ENCODE measurements at regions not wholly inside any gene's neighbourhood (a gene's known extent, or its start where the extent isn't known, plus 50 kb on each side); places are given as distances from the start of the nearest gene placed in this dataset.

GRCh38 chr9:36759141-36759540, 186.4 kb downstream of the MELK start (continued):
- TF ChIP-seq, protein P1, sequence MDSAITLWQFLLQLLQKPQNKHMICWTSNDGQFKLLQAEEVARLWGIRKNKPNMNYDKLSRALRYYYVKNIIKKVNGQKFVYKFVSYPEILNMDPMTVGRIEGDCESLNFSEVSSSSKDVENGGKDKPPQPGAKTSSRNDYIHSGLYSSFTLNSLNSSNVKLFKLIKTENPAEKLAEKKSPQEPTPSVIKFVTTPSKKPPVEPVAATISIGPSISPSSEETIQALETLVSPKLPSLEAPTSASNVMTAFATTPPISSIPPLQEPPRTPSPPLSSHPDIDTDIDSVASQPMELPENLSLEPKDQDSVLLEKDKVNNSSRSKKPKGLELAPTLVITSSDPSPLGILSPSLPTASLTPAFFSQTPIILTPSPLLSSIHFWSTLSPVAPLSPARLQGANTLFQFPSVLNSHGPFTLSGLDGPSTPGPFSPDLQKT (CRISPR knock-in tag; IDR thresholded peaks at IDR 0.05; ENCODE audit: borderline replicate concordance), result no peak
- TF ChIP-seq ZNF83 (CRISPR knock-in tag; IDR thresholded peaks at IDR 0.05; ENCODE audit: borderline replicate concordance) (no peak), ZNF280B (CRISPR knock-in tag; IDR thresholded peaks at IDR 0.05; ENCODE audit: borderline replicate concordance) (no peak), CC2D1A (CRISPR knock-in tag; IDR thresholded peaks at IDR 0.05) (no peak), NAIF1 (CRISPR knock-in tag; IDR thresholded peaks at IDR 0.05; ENCODE audit: borderline replicate concordance) (no peak), RARA (CRISPR knock-in tag; IDR thresholded peaks at IDR 0.05) (no peak), ATAD3A (CRISPR knock-in tag; IDR thresholded peaks at IDR 0.05) (no peak), SOX13 (IDR thresholded peaks at IDR 0.05) (no peak), SOX13 (CRISPR knock-in tag; conservative IDR thresholded peaks at IDR 0.05 in 1 of 2, IDR thresholded peaks at IDR 0.05 in 1 of 2) (no peak)
- TF ChIP-seq, protein P2, sequence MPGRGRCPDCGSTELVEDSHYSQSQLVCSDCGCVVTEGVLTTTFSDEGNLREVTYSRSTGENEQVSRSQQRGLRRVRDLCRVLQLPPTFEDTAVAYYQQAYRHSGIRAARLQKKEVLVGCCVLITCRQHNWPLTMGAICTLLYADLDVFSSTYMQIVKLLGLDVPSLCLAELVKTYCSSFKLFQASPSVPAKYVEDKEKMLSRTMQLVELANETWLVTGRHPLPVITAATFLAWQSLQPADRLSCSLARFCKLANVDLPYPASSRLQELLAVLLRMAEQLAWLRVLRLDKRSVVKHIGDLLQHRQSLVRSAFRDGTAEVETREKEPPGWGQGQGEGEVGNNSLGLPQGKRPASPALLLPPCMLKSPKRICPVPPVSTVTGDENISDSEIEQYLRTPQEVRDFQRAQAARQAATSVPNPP (CRISPR knock-in tag; IDR thresholded peaks at IDR 0.05), result no peak
- TF ChIP-seq, protein P3, sequence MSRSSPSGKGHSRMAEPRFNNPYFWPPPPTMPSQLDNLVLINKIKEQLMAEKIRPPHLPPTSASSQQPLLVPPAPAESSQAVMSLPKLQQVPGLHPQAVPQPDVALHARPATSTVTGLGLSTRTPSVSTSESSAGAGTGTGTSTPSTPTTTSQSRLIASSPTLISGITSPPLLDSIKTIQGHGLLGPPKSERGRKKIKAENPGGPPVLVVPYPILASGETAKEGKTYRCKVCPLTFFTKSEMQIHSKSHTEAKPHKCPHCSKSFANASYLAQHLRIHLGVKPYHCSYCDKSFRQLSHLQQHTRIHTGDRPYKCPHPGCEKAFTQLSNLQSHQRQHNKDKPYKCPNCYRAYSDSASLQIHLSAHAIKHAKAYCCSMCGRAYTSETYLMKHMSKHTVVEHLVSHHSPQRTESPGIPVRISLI (CRISPR knock-in tag; IDR thresholded peaks at IDR 0.05; ENCODE audit: borderline replicate concordance), result no peak
- TF ChIP-seq, protein P4, sequence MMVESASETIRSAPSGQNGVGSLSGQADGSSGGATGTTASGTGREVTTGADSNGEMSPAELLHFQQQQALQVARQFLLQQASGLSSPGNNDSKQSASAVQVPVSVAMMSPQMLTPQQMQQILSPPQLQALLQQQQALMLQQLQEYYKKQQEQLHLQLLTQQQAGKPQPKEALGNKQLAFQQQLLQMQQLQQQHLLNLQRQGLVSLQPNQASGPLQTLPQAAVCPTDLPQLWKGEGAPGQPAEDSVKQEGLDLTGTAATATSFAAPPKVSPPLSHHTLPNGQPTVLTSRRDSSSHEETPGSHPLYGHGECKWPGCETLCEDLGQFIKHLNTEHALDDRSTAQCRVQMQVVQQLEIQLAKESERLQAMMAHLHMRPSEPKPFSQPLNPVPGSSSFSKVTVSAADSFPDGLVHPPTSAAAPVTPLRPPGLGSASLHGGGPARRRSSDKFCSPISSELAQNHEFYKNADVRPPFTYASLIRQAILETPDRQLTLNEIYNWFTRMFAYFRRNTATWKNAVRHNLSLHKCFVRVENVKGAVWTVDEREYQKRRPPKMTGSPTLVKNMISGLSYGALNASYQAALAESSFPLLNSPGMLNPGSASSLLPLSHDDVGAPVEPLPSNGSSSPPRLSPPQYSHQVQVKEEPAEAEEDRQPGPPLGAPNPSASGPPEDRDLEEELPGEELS (CRISPR knock-in tag; IDR thresholded peaks at IDR 0.05), result no peak
